Stimulated activated CD4-positive, alpha-beta T cell treated with anti-CD3 and anti-CD28 coated beads, Interleukin-4, amount 100 ng/mL, for 4 hours (primary cell): ENCODE measurements at regions not wholly inside any gene's neighbourhood (a gene's known extent, or its start where the extent isn't known, plus 50 kb on each side); places are given as distances from the start of the nearest gene placed in this dataset.

Source experiments
- DNase-seq, 2 experiments: peaks; one replicate each; pipeline ENCODE4 v3.0.0-alpha.2; 2020

DNA sequence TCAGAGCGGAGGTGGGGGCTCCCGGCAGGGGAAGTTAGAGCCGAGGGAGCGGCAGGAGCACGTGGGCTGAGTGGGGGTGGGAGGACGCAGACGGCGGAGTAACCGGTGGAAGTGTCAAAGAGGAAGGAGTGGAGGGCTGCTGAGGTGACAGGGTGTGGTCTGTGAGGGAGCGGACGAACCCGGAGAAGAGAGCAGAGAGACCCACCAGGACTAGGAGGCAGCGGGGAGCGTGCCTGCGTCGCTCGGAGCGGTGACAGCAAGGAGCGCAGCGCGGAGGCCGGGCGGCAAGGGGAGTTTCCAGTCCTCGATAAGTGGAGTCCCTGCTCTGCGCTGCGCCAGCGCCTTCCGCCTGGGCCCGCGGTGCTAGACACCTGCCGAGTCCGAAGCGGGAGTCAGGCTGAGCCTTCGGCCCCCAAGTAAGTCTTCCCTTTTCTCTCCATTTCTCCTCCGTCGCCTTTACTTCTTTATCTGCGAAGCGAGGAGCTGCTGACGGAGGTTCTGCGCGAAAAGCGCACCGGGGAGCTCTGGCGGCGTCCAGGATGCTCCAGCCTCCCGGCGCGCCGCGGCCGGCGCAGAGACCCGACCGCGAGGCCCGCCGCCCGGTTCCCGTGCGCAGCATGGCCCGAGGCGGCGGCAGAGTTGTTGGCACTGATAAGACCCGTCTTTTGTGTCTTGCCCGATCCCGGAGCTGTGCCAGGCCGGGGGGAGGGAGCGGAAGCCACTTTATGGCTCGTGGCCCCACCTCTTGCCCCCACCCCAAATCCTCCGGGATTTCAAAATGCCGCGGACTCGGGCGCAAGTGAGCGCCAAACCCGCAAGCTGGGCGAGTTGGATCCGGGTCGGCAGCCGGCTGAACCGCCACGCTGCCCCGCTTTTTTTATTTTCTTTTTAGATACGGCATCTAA, 533.0 kb upstream of the SEMA6D start:
- no peak for DNase-seq

DNA sequence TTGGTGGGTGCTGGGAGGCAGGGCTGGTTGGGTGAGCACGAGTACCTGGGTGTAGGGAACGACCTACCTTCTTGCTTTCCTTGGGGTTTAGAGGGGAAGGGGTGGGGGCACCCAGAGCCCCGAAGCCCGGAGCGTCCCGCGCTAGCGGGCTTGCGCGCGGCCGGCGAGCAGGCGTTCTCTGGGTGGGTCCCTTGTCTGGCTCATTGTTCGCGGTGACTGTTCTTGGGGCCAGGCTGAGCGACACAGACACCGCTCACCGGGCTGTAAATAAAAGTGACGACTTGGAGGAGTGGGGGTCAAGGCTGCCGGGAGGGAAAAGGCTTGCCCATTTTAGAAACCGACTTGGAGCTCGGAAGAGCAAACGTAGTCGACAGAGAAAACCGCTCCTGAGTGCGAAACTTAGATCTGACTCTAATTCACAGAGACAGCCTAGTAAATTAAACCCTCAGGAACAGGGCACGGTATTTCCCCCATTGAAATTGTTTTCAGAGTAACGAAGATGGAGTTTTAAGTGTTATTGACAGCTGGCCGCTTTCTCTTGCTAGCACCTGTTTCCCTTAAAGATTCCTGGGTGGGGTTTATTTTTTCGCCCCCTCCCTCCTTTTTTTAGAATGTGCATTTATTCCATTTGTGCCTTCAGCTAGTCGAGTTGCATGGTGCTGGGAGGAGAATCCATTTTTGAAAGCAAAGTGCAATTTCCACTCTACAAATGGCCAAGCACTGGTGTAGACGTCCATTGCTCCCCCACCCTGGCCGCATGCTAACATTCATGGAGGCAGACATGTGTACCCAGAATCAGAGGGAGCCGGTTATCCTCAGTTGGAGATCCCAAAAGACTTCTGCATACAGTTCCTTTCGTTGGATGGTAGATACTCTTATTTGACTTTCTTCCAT, 532.1 kb upstream of the SEMA6D start:
- DNase-seq = no peak

DNA sequence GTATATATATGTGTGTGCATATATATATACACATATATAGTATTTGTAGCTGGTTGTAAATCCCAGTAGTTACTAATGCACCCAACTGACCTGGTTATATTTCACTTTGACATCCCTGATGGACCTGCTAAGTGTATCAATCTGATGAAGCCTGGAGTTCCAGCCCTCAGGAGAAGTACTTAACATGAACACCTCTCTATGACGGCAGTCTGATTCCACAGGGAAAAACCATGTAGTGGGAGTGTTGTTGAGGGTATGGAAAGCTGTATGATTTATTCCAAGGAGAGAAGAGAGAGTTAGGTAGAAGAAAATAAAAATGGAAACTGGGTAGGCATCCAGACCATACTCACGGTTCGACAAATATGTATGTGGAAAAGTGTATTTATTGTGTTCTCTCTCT, 531.2 kb upstream of the SEMA6D start:
- DNase-seq = no peak

DNA sequence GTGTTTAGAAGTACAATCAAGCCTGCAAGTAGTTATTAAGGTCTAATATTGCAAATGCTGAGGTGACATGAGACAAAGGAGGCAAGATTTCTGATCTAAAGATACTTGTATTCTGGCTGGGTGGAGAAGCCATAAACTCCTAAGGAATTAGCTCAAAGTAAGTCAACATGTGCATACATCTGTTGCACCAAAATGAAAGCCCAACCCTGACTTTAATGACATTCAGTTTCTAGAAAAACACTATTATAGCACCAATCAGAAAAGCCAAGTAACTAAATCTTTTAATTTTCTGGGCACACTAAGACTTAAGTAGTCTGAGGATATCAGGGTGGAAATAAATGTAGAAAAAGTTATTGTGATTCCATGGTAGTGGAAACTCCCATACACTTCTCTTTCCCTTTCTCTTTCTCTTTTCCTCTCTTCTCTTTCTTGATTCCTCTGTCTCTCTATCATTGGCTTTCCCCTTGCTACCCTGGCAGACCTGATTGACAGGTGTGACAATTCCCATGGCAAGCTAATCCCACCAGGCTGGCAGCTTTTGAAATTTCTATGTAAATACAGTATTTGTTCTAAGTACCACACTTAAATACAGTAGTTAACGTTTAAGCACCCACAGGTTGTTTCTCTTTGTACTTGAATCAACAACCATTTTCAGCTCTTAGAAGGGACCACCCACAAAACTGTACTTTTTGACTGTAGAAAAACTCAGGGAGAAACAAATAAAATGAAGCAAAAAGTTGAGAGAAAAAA, 528.4 kb upstream of the SEMA6D start:
- no peak for DNase-seq

DNA sequence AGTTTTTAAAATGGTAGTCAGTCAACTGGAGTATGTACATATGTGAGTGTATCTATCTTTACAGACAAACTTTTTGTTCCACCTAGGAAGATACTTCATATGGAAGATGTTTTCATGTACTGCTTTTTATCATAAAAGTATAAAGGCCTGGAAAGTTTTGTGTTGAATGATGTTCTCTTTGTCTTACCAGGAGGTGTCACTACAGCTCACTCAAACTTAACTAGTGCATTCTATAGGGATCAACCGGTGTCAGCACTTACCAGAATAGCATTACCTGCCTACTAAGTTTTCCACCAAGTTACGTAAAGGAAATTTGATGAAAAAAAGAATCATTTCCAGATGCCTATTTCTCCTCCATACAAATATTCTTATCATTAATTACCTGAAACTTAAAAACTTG, 522.6 kb upstream of the SEMA6D start:
- no peak for DNase-seq

DNA sequence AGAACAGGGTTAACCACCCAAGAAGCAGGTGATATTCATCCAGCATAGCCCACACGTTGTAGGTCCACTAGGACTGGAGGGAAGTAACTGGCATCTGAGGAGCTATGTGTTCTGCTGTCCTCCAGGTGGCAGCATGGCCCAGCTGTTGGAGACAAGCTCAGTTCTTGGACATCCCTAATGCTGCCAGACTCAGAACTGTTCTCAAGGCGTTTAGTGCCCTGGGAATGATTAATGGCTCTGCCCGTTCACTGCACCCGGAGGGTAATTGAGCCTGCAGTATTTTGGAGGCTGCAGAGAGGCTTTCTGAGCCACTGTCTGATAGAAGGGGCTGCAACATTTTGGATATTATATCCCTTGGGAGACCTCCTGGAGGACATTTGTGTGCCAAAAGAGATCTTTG, 521.3 kb upstream of the SEMA6D start:
- peak; percentile 3 to 24 for DNase-seq

DNA sequence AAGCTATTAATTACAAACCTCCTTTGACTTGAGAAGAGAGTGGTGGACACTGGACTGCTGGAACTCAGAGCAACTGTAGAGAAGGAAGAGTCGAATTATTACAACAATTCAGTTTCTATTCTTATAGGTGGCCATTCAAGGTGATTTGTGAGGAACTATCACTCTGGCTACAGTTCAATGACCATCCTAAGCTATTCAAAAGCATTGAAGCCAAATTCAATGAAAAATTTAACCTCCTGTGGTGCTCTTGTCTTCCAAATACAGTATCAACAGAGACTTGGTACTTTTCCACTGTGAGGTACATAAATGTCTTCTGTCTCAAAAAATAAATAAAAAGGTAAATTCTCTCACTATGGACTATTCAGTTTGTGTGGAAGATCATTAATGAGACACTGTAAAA, 513.3 kb upstream of the SEMA6D start:
- no peak for DNase-seq

DNA sequence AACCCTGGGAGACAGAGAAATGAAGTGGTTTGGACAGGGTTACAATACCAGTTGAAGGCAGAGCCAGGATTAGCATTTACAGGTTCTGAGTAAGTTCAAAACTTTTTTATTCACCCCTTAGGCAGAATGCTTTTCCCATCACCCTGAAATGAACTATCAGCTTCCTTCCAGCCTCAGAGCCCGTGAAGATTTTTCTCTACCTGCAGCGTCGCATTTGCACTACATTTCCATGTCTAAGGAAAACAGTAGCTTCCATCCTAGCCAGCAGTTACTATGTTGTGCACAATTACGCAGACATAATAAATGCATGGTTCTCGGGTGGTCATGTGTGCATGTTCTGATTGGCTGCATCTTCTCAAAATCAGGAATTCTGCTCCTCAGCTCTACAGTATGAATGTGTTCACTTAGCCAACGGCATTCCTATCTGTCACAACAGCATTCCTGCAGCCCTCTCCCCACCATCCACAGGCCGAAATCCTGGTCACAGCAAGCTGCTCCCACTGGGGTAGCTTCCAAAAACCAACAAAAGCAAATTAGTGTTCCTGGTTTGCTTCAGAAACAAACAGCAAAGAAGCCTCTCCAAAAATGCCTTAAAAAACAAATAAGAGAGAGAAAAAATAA, 510.8 kb upstream of the SEMA6D start:
- no peak for DNase-seq

DNA sequence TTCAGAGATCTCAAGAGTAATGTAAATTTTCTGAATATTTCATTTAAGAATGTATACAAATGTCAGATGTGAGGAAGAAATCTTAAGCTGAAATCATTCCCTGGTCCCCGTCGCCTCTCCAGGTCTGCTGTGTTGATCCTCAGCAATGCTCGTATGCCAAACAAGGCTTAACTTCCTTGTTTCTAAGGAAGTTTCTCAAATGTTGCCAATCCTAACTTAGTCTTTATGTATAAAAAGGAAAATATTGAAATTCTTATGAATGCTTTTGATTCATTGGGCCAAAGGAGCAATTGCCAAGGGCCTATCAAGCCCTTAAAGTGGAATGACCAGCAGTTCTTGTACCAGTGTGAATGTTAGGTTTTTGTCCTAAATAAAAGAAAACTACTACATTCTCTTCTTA, 507.7 kb upstream of the SEMA6D start:
- no peak for DNase-seq

DNA sequence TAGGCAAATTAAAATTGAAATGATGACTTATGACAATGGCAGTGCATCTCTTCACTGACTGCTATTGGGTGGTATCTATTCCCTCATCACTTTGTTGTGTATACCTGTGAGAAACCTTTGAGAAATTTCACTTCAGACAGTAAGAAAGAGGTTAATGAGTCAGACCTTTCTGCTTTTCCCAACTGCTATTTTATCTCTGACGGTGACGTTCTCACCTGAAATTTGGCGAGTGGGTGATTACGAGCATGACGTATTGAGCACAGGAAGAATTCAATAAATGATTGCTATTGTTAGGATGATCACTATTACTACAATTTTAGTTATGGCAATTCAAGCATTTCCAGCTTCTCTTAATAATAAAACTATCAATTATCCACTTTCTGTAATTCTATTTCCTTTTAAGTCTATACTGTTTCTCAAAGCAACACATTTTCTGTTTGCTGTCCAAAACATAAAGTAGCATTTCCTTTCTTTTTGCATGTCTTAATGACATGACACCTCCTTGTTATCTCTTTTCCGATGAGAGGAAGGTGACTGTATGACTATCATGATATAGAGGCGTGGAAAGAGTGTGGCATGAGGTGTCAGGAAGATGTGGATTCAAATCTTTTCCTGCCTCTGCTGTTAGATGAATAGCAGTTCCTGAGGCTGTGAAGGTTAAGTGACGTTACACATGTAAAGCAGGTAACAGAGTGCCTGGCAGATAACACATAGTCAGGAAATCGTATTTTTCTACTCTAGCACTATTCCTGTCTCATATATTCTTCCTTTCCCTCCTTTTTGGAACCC, 504.9 kb upstream of the SEMA6D start:
- DNase-seq = no peak

DNA sequence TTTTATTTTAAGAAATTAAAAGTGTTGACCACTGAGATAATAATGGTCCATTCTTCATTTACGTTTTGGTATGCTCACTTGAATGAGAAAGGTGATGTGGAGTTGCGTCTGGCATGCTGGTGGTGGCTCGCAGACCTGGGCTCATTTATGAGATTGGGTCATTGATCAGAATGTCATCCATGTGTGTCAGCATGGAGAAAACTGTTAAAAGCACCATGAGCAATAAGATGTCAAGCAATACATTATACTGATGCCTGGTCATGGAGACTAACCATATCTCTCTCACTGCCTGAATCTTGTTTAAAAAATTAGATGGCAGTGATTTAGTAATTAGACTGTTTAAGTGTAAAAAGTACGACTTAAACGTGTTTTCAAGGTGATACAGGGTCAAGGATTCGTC, 503.4 kb upstream of the SEMA6D start:
- no peak for DNase-seq

DNA sequence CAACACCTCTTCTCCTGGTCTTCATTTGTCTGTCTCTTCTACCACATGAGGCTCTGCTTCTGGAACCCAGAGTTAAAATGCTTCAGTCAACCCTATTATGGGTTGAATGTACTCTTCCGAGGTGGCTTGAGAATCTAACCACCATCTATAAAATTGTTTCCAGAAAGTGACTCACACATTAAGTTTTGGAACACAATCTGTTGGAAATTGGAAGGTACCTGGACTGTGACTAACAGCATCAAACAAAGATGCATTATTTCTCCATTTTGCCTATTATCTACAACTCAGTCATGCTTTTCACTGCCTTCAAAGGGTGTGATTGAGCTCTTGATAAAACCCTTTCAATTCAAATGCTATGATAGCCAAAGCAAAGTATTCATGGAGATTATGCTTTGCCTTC, 499.0 kb upstream of the SEMA6D start:
- no peak for DNase-seq

DNA sequence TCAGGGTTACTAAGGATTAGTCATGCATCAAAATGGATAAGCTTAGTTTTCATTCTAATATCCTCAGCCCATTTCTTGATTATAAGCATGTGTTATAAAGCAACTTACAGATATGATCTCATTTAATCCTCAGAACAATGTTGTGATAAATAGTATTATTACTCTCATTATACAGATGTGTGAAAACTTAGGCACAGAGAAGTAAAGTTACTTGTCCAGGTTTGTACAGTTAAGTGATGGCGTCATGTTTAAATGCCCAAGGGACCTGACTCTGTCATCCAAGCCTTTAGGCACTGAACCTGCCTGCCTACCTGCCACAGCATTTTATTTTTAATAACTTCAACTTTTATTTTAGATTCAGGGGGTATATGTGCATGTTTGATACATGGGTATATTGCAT, 472.9 kb upstream of the SEMA6D start:
- no peak for DNase-seq

DNA sequence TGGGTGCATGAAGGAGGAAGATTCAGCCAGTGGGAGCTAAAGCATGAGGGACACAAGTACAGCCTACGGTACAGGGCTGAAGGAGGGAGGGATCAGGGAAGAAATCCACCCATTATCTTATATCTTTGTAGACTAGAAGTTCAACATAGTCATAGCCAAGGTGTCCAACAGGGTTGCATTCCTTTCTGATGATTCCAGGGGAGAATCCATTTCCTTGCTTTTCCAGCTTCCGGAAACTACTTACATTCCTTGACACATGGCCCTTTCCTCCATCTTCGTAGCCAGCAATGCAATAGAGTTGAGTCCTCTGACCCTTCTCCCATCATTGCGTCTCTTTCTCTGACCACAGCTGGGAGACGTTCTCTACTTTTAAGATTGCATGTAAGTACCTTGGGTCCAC, 471.0 kb upstream of the SEMA6D start:
- DNase-seq = no peak

DNA sequence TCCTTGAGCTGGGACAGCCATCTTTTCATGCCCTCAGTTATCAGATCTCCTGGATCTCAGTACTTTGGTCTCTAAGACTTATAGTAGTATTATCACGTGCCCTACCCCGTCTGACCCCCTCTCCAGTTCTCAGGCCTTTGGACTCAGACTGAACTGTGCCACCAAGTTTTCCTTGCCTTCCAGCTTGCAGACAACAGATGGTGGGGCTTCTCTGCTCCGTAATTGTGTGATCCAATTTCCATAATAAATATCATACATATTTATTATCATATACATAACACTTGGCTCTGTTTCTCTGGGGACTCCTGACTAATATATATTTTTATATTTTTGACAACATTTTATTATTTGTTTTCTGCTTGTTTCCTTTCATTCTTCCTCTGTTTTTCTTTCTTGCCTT, 458.8 kb upstream of the SEMA6D start:
- DNase-seq = no peak

DNA sequence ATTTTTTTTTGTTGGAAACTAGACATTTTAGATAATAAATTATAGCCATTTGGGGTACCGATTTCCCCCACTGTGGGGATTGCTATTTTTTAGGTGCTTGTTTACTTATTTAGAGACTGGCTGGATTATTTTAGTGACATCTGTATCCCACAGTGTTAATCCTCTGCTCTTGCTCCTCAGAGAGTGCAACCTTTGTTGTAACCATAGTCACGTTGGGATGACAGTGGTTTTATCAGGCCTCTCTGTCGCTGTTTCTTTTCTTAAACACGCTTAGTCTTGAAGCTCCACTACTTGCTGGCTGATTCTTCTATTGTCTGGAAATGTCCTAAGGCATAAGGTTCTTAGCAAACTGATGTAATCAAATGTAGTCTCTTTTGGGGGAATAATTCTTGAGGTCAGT, 451.6 kb upstream of the SEMA6D start:
- DNase-seq = no peak

DNA sequence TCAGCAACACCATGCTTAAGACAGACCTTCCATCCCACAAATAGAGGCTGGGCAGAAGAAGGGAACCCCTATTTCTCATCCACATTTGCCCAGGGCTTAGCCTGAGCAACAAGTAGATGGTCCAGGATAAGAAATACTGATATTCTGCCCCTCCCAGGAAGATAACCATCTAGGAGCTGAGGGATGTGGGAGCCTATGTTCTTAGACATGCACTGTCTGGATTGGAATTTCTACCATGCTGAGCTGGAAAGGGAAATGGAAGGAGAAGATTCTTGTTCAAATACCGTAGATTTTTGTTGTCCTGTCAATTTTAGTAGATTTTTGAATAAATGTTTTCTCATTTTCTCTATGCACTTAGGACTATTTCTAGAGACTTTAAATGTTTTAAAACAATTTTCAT, 450.7 kb upstream of the SEMA6D start:
- no peak for DNase-seq

DNA sequence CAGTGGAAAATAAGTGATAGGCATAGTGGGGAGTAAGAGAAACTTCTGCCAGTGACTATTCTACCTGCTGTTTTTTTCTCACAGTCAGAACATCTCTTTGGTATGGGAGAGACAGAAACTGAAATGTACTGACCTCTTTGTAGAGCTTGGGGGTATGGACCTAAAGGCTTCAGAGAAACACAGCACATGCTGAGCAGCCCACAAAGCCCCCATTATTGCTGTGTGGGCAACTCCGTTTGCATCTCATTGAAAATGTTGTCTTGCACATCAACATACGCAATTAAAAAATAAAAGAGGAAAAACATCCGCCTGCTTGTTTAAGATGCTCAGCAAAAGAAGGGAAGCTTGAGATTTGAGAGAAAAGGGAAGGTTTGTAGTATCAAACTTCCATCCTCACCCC, 443.4 kb upstream of the SEMA6D start:
- no peak for DNase-seq

DNA sequence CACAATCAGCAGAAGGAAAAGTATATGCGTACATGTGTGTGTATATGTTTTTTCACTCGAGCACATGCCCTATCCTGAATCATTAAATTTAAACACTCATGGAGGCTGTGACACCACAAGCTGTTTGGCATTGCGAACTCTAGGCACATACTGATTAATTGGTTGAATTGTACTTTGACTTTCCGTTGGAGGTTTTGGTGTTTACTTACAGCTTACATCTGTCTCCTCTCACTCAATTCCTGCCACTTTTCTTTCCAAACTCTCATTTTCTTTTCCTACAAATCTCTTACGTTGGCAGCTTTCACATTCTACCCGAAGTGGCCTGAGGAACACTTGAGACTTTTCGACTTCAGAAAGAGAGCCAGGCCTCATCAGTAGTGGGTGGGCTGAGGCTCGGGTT, 434.1 kb upstream of the SEMA6D start:
- no peak for DNase-seq

DNA sequence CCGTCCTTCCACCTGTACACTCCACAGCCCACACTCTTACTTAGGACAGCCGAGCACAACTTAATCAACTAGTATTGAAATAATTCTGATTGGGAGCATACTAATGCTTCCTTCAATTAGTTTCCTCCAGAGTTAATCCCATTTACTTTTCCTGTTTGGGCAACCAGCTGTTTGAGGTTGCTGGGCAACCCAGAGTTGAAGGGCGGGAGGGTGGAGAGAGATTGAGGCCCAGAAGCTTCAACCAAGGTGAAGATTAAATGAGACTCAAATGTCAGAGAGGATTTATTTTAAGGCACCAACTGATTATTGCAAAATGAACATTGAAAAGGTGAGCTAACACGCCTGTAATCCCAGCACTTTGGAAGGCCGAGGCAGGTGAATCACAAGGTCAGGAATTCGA, 428.5 kb upstream of the SEMA6D start:
- no peak for DNase-seq

DNA sequence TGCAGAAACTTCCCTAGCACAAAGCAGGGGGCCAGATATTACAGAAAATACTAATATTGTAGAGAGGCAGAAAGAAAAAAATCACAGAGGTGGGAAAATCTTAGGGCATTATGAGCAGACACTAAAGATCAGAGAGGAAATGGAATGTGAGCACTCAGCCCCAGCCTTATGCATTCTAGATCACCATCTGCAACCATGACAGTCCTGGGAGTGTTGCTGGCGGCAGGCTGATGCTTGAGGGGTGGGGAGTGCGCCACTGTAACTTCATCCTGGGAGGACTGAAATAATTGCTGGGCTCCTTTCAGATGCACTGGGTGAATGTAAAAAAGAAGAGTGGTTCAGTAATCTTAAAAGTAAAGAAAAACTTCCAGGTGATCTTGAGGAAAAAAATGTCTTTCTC, 427.6 kb upstream of the SEMA6D start:
- no peak for DNase-seq

DNA sequence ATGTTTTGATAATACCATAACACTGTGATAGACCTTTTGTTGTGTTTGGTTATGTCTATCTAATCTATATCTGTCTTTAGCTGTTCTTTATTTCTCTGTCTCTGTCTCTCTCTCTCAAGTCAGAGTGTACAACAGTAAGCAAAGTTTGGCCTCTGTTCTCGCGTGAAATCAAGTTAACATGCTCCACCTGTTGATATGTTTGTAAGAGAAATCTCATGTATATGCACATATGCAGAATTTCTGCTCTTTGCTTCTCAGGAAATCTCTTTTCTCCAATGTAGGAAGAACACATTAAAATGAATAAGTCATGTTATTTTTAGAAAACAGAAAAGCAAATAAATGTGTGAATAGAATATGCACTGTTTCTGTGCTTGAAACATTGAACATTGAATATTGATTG, 425.5 kb upstream of the SEMA6D start:
- no peak for DNase-seq
